Effector memory CD8-positive, alpha-beta T cell (primary cell): ENCODE measurements at regions not wholly inside any gene's neighbourhood (a gene's known extent, or its start where the extent isn't known, plus 50 kb on each side); places are given as distances from the start of the nearest gene placed in this dataset.
A peak's percentile ranks its signal among the peaks of the same experiment; 100 is the strongest.

ENCODE experiments used
- ATAC-seq: fragments of 150-1000 bp; cut with Tn5 transposase; replicated peaks from 2 replicates; pipeline ENCODE4 v1.10.0; 2021; ENCODE audit warnings: mild to moderate bottlenecking, moderate library complexity
- DNase-seq, 3 experiments: peaks; one replicate each; pipeline ENCODE4 v3.0.0; 2021
- H3K27ac Mint-ChIP-seq, 2 donors: one replicate each; pipeline ENCODE4 v1.8.0; 2022; ENCODE audit warnings: mild to moderate bottlenecking in 2 of 2, mixed read lengths in 2 of 2, moderate library complexity in 2 of 2
- H3K27me3 Mint-ChIP-seq, 2 donors: one replicate each; pipeline ENCODE4 v1.8.0; 2022; ENCODE audit warnings: mixed read lengths in 2 of 2
- H3K36me3 Mint-ChIP-seq: one replicate; pipeline ENCODE4 v1.8.0; 2022; ENCODE audit warnings: mild to moderate bottlenecking, moderate library complexity, mixed read lengths; ENCODE audit not compliant: insufficient read depth
- H3K4me1 Mint-ChIP-seq, 2 donors: one replicate each; pipeline ENCODE4 v1.8.0; 2022; ENCODE audit warnings: low read depth in 2 of 2, mixed read lengths in 2 of 2
- H3K4me3 Mint-ChIP-seq, 2 donors: one replicate each; pipeline ENCODE4 v1.8.0; 2022; ENCODE audit warnings: mild to moderate bottlenecking in 2 of 2, mixed read lengths in 2 of 2, moderate library complexity in 2 of 2
- H3K9me3 Mint-ChIP-seq, 2 donors: one replicate each; pipeline ENCODE4 v1.8.0; 2022; ENCODE audit warnings: mixed read lengths in 2 of 2

DNA sequence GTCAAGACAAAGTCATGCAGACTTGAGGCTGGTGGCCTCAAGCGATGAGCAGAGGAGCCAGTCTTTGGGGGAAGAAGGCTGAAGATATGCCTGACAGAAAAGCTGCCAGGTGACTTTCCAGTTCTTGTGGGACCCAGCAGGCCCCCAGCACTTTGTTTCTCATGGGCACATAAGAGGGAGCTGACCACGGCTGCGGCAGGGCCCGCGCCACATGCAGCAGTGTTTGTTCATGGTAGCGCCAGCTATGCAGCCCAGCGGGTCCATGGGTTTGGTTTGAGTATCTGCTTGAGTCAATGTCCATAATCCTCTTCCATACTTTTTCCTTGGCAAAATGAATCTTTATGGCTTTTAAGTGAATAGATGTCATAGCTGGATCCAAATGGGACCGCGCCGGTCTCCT lies 91.0 kb upstream of the LY86 start:
- peaks cover 7% of the 10 kb centered on the region for H3K36me3 Mint-ChIP-seq
- H3K9me3 Mint-ChIP-seq: no peaks in the 10 kb centered on the region
- DNase-seq (no peak), ATAC-seq (no peak)
- no peak overlapping the region for H3K4me3 Mint-ChIP-seq
- H3K4me1 Mint-ChIP-seq: peaks cover 6 to 7% of the 10 kb centered on the region in 2 donors
- peaks cover 9 to 26% of the 10 kb centered on the region in 2 donors for H3K27me3 Mint-ChIP-seq
- H3K27ac Mint-ChIP-seq: no peak overlapping the region

DNA sequence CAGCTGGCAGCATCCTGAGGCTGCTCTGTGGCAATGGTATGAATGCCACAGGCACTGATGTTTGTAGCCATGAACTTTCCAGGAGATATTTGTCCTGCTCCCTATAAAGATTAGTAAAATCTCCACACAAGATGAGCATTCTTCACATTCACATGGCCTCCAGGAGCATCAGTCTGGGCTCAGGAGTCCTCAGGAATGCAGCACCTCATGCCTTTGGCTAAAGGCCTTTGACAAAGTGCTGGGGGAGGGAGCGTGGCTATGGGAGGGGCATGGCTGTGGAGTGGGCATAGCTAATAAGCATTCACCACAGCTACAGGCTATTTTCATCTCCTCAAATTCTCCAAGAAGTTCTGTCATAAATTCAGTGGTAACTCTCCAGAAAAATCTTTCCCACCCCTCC lies 90.5 kb upstream of the LY86 start:
- no peak overlapping the region for H3K4me3 Mint-ChIP-seq
- DNase-seq: no peak
- ATAC-seq: no peak
- peaks cover 6 to 7% of the 10 kb centered on the region in 2 donors for H3K4me1 Mint-ChIP-seq
- no peaks in the 10 kb centered on the region for H3K9me3 Mint-ChIP-seq
- H3K36me3 Mint-ChIP-seq: peaks cover 7% of the 10 kb centered on the region
- no peak overlapping the region for H3K27ac Mint-ChIP-seq
- peaks cover 9 to 24% of the 10 kb centered on the region in 2 donors for H3K27me3 Mint-ChIP-seq

DNA sequence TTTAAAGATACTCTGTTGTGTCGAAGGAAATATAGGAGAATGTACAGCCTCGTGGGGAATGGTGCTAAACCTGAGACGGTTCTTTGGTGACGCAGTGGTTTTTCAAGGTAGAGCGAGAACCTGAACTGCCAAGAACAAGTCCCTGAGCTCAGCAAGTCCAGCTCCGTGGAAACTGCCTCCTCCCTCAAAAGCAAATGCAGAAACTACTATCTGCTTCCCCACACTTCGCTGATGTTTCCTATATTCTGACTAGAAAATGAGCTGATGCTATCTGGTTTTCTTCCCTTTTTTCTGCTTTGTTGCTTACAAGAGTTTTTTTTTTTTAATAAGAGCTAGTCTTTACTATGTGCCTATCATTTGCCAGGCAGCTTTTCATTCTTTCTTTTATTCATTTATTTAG lies 85.3 kb upstream of the LY86 start:
- H3K36me3 Mint-ChIP-seq: no peaks in the 10 kb centered on the region
- no peak overlapping the region for H3K4me3 Mint-ChIP-seq
- H3K27ac Mint-ChIP-seq: no peak overlapping the region
- no peaks in the 10 kb centered on the region for H3K4me1 Mint-ChIP-seq
- DNase-seq (no peak), ATAC-seq (no peak)
- no peaks in the 10 kb centered on the region for H3K9me3 Mint-ChIP-seq
- peaks cover 26 to 39% of the 10 kb centered on the region in 2 donors for H3K27me3 Mint-ChIP-seq

DNA sequence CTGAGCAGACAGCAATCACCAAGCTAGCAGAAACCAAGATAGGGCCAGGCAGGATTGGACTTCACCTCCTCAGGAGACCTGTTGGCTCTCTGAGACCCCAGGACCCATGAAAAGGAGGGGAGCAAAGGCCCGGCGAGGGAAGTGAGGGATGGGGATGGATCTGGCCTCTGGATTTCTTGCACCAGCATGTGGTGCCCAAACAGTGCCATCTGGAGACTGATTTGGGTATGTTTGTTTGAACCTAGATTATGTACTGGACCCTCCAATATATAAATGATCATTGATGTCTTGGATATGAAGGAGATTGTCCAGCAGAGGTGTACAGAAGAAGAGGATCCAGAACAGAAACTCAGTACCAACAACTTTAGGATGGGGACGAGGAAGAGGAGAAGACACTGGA lies 83.4 kb upstream of the LY86 start:
- ATAC-seq (no peak), DNase-seq (no peak)
- no peak overlapping the region for H3K27ac Mint-ChIP-seq
- no peaks in the 10 kb centered on the region for H3K36me3 Mint-ChIP-seq
- H3K4me3 Mint-ChIP-seq: no peak overlapping the region
- no peaks in the 10 kb centered on the region for H3K4me1 Mint-ChIP-seq
- peaks cover 25 to 33% of the 10 kb centered on the region in 2 donors for H3K27me3 Mint-ChIP-seq
- no peaks in the 10 kb centered on the region for H3K9me3 Mint-ChIP-seq

DNA sequence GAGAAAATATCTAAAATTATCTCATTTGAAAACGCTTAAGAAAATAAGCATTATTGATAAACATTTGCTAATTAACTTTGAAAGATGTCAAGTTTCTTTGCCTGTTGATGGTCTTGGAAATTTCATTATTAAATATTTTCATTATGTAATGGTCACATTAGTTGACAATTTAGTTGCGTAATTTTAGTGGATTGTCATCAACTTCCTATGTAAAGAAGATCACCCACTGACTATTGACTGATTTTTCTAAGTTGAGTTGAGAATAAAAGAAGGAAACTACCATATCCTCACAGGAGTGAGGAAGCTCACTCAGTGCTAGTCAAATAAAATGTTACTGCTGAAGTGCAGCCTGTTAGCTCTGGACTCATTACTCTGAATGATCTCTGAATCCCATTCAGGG lies 79.9 kb upstream of the LY86 start:
- no peak for ATAC-seq
- Mint-ChIP-seq H3K27ac (no peak overlapping the region), H3K4me1 (no peaks in the 10 kb centered on the region), H3K36me3 (no peaks in the 10 kb centered on the region), H3K4me3 (no peak overlapping the region), H3K9me3 (no peaks in the 10 kb centered on the region), H3K27me3 (peaks cover 49 to 63% of the 10 kb centered on the region in 2 donors)
- no peak for DNase-seq

DNA sequence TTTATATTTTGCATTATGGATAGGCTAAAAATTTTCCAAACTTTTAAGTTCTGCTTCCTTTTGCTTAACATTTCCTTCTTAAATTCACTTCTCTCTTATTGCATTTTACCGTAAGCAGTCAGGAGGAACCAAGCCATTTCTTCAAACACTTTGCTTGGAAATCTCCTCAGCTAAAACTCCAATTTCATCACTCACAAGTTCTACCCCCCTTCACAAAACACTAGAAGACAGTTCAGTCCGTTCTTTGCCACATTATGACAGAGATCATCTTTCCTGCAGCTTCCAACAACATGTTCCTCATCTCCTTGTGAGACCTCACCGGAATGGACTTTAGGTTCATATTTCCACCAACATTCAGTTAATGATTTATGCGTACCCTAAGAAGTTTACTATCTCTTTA lies 79.2 kb upstream of the LY86 start:
- no peaks in the 10 kb centered on the region for H3K9me3 Mint-ChIP-seq
- DNase-seq (no peak), ATAC-seq (no peak)
- no peak overlapping the region for H3K4me3 Mint-ChIP-seq
- H3K27me3 Mint-ChIP-seq: peaks cover 49 to 59% of the 10 kb centered on the region in 2 donors
- H3K36me3 Mint-ChIP-seq: no peaks in the 10 kb centered on the region
- no peak overlapping the region for H3K27ac Mint-ChIP-seq
- H3K4me1 Mint-ChIP-seq: no peaks in the 10 kb centered on the region

DNA sequence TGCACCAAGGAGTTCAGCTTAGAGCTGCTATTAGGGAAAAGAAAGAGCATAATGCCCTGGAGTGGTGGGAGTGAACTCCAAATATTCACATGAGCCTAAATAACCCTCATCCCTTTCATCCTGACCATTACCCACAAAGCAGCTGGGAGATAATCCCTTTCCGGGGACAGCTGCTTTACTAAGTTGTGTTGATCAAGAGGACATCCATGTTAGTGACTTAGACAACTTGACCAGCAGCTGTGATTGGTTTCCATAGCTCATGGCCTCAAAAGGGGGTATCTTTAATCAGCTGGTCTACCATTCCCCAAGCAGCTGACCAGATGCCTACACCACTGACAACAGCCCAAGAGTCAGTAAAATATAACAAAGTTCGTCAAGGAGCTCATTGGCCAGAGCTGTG lies 75.8 kb upstream of the LY86 start:
- Mint-ChIP-seq H3K27me3 (peaks cover 69 to 74% of the 10 kb centered on the region in 2 donors), H3K36me3 (no peaks in the 10 kb centered on the region), H3K4me3 (no peak overlapping the region), H3K9me3 (no peaks in the 10 kb centered on the region), H3K27ac (no peak overlapping the region), H3K4me1 (peaks cover 0 to 9% of the 10 kb centered on the region in 2 donors)
- ATAC-seq (no peak), DNase-seq (no peak)

DNA sequence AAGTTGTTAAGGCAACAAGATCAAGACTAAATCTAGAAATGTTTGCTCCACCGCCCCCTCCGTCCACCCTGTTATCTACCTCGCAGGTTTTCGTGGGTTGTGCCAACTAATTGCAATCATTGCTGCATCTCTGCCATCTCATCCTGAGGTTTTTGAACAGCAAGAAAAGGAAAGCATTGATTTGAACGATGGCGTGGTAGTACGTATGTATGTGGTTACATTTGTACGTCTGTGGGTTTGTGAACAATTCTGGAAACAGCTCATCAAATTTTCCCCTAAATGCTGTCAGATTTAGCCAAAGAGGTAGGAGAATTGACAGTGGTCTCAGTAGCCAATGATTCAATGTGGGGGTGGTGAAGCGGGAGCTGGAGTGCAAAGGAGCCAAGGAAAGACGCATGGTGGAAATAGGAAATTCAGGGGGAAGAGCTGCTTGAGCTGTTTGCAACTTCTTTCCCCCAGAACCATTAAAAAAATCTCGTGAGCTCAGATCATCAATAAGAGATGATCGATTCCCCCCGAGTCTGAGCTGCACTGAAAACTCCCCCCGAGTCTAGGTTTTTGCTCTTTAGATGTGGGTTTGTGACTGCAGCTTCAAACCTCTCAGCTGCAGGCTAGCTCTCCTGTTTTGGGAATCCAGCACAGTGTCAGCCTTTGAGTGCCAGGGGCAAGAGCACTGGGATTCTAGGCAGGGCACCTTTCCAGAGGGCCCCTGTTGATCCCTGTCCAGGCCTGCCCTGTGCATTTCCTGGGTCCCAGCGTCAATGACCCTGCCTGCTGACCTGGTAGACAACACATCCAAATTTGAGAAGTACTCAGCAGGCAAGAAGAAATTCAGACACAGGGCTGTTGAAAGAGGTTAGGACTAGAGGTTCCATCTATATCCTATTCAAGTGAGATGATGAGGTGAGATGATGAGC lies 72.6 kb upstream of the LY86 start:
- peak in 1 of 3 experiments; percentile 6 for DNase-seq
- peaks cover 88 to 89% of the 10 kb centered on the region in 2 donors for H3K27me3 Mint-ChIP-seq
- peak; percentile 73 for ATAC-seq
- peak overlapping the region; percentile 1 to 62 for H3K4me3 Mint-ChIP-seq
- H3K4me1 Mint-ChIP-seq: peaks cover 0 to 9% of the 10 kb centered on the region in 2 donors
- no peaks in the 10 kb centered on the region for H3K36me3 Mint-ChIP-seq
- H3K27ac Mint-ChIP-seq: peak overlapping the region in 1 of 2 donors; percentile 73
- H3K9me3 Mint-ChIP-seq: no peaks in the 10 kb centered on the region

DNA sequence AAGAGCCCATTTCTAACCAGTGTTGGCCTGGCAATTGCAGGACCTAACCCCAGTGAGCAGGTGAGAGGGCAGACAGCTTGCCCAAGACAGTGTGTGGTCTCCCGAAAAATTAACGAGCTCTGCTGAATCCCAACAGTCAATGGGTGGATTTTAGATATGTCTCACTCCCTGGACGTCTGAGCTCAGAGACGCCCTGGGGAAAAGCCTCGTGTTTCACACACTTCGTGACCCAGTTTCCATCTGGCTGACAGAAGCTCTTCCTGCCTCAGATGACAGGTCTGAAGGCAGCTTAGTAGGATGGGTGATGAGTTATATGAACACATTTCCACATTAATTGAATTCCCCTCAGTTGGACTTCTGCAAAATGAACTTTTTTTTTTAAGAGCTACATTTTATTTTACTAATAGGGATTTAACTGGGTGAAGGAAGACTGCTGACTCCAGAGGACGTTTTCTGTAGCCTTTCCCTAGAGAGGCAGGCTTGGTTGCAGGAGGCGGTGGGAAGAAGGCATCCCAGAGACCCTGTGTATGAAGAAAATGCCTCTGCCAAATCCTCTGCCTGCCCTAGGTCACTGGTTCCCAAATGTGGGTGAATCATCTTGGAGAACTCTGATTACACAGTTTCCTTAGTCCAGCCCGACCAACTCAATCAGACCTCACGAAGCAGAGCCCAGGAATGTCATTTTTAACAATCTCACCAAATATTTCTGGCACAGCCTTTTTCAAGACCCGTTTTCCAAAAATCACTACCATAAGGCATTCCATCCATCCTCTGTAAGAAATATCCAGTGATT lies 71.7 kb upstream of the LY86 start:
- DNase-seq (no peak), ATAC-seq (peak; percentile 62)
- Mint-ChIP-seq H3K9me3 (no peaks in the 10 kb centered on the region), H3K4me3 (peak overlapping the region in 1 of 2 donors; percentile 62), H3K4me1 (peaks cover 0 to 9% of the 10 kb centered on the region in 2 donors), H3K27ac (peak overlapping the region in 1 of 2 donors; percentile 73), H3K36me3 (no peaks in the 10 kb centered on the region), H3K27me3 (peaks cover 88 to 89% of the 10 kb centered on the region in 2 donors)

DNA sequence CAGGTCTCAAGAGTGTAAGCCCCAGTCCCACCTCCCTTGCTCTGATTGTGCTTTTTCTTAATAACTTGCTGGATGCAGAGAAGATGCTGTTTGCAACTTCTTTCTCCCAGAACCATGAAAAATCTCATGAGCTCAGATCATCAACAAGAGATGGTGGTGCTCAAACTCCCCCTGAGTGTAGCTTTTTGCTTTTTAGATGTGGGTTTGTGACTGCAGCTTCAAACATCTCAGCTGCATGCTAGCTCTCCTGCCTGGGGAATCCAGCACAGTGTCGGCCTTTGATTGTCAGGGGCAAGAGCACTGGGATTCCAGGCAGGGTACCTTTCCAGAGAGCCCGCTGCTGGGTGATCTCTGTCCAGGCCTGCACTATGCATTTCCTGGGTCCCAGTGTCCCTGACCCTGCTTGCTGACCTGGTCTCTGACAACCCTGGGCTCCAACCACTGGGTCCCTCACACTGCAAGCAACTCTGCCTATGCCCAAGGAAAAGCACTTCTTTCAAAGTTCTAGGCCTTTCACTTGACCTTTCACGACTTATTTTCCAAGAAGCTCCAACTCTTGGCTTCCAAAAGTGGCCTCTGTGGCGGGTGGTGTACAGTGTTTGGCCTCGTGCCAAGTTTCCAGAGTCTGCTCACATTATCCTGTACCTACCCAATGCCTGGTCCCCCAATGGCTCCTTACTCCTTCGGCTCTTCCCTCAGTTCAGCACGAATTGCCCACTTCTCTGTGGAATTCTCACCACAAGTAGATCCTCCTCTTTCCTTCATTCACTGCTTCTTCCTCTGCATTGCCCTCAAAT lies 69.7 kb upstream of the LY86 start:
- Mint-ChIP-seq H3K4me3 (no peak overlapping the region), H3K4me1 (peaks cover 0 to 9% of the 10 kb centered on the region in 2 donors), H3K27me3 (peaks cover 82 to 86% of the 10 kb centered on the region in 2 donors), H3K27ac (no peak overlapping the region), H3K36me3 (no peaks in the 10 kb centered on the region), H3K9me3 (no peaks in the 10 kb centered on the region)
- no peak for ATAC-seq
- no peak for DNase-seq

DNA sequence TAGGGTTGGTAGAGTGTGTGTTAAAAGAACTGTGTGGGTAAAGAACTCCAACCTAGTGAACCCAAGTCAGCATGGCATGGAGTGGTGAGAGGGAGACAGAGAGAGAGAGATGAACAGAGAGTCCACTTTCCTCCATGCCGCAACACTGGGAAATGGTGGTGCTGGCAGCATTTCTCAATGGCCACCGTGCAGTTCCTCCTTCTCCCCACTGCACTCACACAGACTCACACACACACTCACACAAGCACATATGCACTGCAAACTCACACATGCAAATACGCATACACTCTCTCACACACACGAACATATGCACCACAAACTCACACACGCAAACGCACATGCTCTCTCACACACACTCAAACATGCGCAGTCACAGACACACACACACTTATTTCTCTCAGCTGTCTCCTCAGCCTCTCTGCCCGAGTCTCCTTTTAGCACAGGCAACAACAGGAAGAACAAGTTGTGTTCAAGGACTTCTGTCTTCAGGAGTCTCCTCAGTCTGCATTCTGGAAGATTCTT lies 66.5 kb upstream of the LY86 start:
- Mint-ChIP-seq H3K4me1 (no peaks in the 10 kb centered on the region), H3K9me3 (no peaks in the 10 kb centered on the region), H3K36me3 (no peaks in the 10 kb centered on the region), H3K27ac (no peak overlapping the region), H3K4me3 (no peak overlapping the region), H3K27me3 (peaks cover 76 to 88% of the 10 kb centered on the region in 2 donors)
- DNase-seq (no peak), ATAC-seq (no peak)

DNA sequence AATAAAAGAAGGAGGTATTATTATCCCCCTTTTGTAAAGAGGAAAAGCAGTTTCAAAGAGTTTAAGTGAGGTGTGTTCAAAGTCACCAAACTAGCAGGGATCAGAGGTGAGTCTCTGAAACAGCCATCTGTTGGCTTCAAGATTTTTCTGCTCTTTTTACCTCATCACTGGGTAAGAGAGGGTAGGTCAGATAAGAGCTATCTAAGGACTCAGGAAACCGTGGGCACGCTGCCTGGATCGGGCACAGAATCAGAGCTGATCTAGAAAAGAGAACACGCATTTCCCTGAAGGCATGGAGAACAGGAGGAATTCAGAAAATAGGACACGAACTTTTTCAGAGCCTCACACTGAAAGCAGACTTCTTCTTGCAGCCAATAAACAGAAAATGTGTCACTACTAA lies 65.8 kb upstream of the LY86 start:
- Mint-ChIP-seq H3K4me3 (no peak overlapping the region), H3K4me1 (no peaks in the 10 kb centered on the region)

DNA sequence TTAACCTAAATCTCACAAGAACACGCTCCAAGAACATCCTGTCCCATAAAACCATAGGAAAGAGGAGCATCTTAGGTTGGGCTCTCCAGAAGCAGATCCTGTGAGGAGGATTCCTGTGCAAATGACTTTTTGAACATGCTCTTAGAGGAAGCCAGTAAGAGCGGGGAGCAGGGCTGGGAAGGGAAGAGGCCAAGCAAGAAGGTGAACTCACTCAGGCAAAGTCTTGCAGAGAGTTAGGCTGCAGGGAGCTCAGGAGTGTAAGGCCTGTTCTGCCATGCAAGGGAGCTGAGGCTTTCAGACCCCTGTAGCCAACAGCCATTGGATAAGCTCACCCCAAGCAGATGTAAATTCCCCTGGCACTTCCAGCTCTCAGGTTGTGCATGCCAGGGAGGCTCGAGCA lies 63.6 kb upstream of the LY86 start:
- Mint-ChIP-seq H3K9me3 (no peaks in the 10 kb centered on the region), H3K27me3 (peaks cover 66 to 83% of the 10 kb centered on the region in 2 donors), H3K27ac (no peak overlapping the region), H3K36me3 (no peaks in the 10 kb centered on the region), H3K4me3 (no peak overlapping the region), H3K4me1 (no peaks in the 10 kb centered on the region)
- ATAC-seq: no peak
- DNase-seq: no peak

More for the DNA sequence above, 65.8 kb upstream of the LY86 start:
- no peak for ATAC-seq
- H3K27me3 Mint-ChIP-seq: peaks cover 80 to 92% of the 10 kb centered on the region in 2 donors
- no peak for DNase-seq
- H3K9me3 Mint-ChIP-seq: no peaks in the 10 kb centered on the region
- H3K27ac Mint-ChIP-seq: no peak overlapping the region
- no peaks in the 10 kb centered on the region for H3K36me3 Mint-ChIP-seq
